Adrenal gland (tissue), 9 donors: ENCODE measurements at regions not wholly inside any gene's neighbourhood (a gene's known extent, or its start where the extent isn't known, plus 50 kb on each side); places are given as distances from the start of the nearest gene placed in this dataset.

ENCODE experiments used
- DNase-seq, 7 donors: peaks; one replicate each; pipeline ENCODE4 v3.0.0-alpha.2; 2019 to 2020
- H3K27ac ChIP-seq, 5 donors: fragments of 200-600 bp; sonication (generic) in 4 of 5; 1 replicate in 3 of 5; 2 replicates in 2 of 5; pipeline versions ENCODE4 v1.5.1 to v1.8.0; 2016 to 2020; ENCODE audit warnings: mild to moderate bottlenecking in 1 of 5
- H3K27me3 ChIP-seq: fragments of 200-600 bp; 2 replicates; pipeline ENCODE4 v1.8.0; 2021
- H3K36me3 ChIP-seq, 2 donors: fragments of 200-600 bp; replicated peaks in 1 of 2; 1 replicate in 1 of 2; 2 replicates in 1 of 2; pipeline versions ENCODE4 v1.5.1 to v1.8.0; 2018 to 2022
- H3K4me1 ChIP-seq, 2 donors: fragments of 200-600 bp; replicated peaks in 1 of 2; 1 replicate in 1 of 2; 2 replicates in 1 of 2; pipeline versions ENCODE4 v1.5.1 to v1.8.0; 2018 to 2021
- H3K4me3 ChIP-seq, 4 donors: fragments of 200-600 bp; sonication (generic) in 3 of 4; one replicate each; pipeline ENCODE4 v1.5.1; 2016 to 2018
- H3K9me3 ChIP-seq, 3 donors: fragments of 200-600 bp; sonication (generic) in 1 of 3; replicated peaks in 1 of 3; 1 replicate in 2 of 3; 2 replicates in 1 of 3; pipeline versions ENCODE4 v1.5.1 to v1.8.0; 2016 to 2021
- CTCF ChIP-seq, 6 experiments: fragments of 450-650 bp in 4 of 6; fragments of 200-600 bp in 2 of 6; sonication (generic) in 1 of 6; IDR thresholded peaks; 1 replicate in 5 of 6; 2 replicates in 1 of 6; pipeline versions ENCODE4 v1.5.1 to v1.8.0; 2016 to 2021; ENCODE audit warnings: antibody characterized with exemption in 6 of 6, mild to moderate bottlenecking in 2 of 6, moderate library complexity in 1 of 6
- POLR2A ChIP-seq, 2 donors: fragments of 450-650 bp; IDR thresholded peaks; one replicate each; pipeline ENCODE4 v1.6.1; 2017; ENCODE audit warnings: antibody characterized with exemption in 2 of 2, mild to moderate bottlenecking in 2 of 2, moderate library complexity in 1 of 2
- WGBS, 4 donors: extraction: QIAGEN DNeasy Blood & Tissue Kit in 2 of 4; methylation state at CpG; one replicate each; pipeline versions ENCODE4 v1.1.5 to v1.1.7; 2013 to 2017; 5-methylcytosine and 5-hydroxymethylcytosine counted together
- intact Hi-C, 2 donors: fragments of 100-400 bp; cut with DNase I; formaldehyde crosslinking; loops; one replicate each; pipeline versions ENCODE4 v1.14.1 to v1.15.0; 2022 to 2023
- donor health status: healthy with polysubstance abuse.
- donor health status: Bipolar disorder and iron deficiency.
- donor health status: DM: yes; HTN: yes; CAD: no.
- donor health status: DM: no; HTN: no; CAD: no.
- donor health status: DM: no; HTN: no; CAD: no.

DNA sequence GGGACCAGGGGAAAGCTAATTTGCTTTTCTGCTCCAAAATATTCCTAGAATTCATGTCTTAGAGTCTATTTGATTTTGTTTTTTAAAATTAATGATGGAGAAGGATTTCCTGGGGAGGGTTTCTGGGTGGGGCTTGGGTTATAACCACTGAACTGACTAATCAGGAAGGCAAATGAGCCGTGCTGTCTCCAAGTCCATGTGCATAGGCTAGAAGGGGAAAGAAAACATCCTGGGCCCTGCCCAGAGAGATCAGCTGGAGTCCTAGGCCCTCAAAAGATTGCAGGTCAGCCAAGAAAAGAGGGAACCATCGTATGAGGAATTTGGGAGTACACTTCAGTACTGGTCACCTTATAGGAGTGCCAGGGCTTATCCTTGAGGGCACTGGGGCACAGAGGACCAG, 480.2 kb upstream of the CELF4 start:
- intact Hi-C loops, result no loop called here
- no peak for DNase-seq
- 68 to 84% (median 78%) methylated on average over 2 of the region's 2 CpGs for WGBS, 4 donors

DNA sequence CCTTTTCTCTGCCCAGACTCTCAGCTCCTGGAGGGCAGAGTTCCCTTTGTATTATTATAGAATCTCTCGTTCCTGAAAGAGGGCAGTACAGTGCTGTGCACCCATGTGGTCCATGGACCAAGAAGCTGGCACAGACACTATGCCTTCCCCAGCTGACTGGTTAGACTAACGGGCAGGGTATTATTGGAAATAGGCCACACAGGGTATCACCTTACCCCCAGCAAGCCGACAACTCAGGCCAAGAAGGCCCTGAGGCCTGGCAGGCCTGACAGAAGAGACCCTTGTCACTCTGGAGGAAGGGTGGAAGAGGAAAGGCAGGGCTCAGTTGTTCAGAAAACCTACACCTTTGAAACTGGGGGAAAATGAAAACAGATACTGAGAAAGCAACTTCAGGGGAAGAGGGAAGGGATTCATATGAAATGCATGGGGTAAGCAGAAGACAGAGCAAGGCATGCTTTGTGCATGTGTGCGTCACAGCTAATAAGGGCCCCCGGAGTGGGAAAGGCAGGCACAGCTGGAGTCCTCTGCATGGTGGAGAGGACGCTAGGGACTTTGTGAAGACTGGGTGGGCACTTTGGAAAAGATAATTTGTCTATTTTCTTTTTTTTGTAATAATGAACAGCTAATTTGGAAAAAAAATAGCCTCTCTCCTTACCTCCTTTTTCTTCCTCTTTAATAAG, 476.8 kb upstream of the CELF4 start:
- intact Hi-C loops, result no loop called here
- no peak overlapping the region for H3K27ac ChIP-seq
- H3K4me3 ChIP-seq, result no peak overlapping the region
- no peaks in the 10 kb centered on the region for H3K36me3 ChIP-seq
- no peaks in the 10 kb centered on the region for H3K4me1 ChIP-seq
- no peak for DNase-seq
- 72 to 89% (median 79%) methylated on average over 6 of the region's 6 CpGs for WGBS, 4 donors
- no peaks in the 10 kb centered on the region for H3K27me3 ChIP-seq
- TF ChIP-seq CTCF (IDR thresholded peaks at IDR 0.05), result no peak
- no peak for TF ChIP-seq POLR2A (IDR thresholded peaks at IDR 0.05)
- H3K9me3 ChIP-seq, result no peaks in the 10 kb centered on the region

More for the DNA sequence above, 480.2 kb upstream of the CELF4 start:
- no peak overlapping the region for H3K4me3 ChIP-seq
- TF ChIP-seq POLR2A (IDR thresholded peaks at IDR 0.05), result no peak
- TF ChIP-seq CTCF (IDR thresholded peaks at IDR 0.05), result no peak
- H3K36me3 ChIP-seq, result no peaks in the 10 kb centered on the region
- no peaks in the 10 kb centered on the region for H3K9me3 ChIP-seq
- H3K27me3 ChIP-seq, result no peaks in the 10 kb centered on the region
- no peak overlapping the region for H3K27ac ChIP-seq
- H3K4me1 ChIP-seq, result no peaks in the 10 kb centered on the region

DNA sequence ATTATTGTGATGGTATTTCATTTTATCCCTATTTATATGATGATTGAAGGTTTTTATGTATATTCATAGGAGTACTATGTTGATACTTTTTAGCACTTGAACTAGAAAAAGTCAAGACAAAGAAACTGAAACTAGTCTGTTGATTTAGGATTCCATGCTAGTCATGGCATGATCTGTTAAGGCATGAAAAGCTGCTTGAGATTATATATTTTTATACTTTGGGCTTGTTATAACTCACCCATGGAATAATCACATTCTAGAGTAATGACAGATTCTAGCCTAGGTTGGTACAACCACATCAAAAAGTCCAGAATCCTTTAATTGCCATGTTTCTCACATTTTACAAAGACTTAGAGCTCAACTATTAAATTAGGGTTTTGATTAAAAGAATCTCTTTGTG, 472.6 kb upstream of the CELF4 start:
- H3K27me3 ChIP-seq, result no peaks in the 10 kb centered on the region
- no peak overlapping the region for H3K4me3 ChIP-seq
- DNase-seq, result no peak
- H3K27ac ChIP-seq, result no peak overlapping the region
- H3K4me1 ChIP-seq, result no peaks in the 10 kb centered on the region
- intact Hi-C loops, result no loop called here
- no peaks in the 10 kb centered on the region for H3K36me3 ChIP-seq
- H3K9me3 ChIP-seq, result no peaks in the 10 kb centered on the region
- TF ChIP-seq CTCF (IDR thresholded peaks at IDR 0.05), result no peak

GRCh38 chr18:38035193-38035592, 469.6 kb upstream of the CELF4 start:
- Histone ChIP-seq H3K27ac (no peak overlapping the region), H3K4me1 (no peaks in the 10 kb centered on the region), H3K9me3 (no peaks in the 10 kb centered on the region), H3K27me3 (no peaks in the 10 kb centered on the region), H3K4me3 (no peak overlapping the region), H3K36me3 (no peaks in the 10 kb centered on the region)
- intact Hi-C loops, result no loop called here
- TF ChIP-seq CTCF (IDR thresholded peaks at IDR 0.05) (no peak), POLR2A (IDR thresholded peaks at IDR 0.05) (no peak)
- 32 to 52% (median 47%) methylated on average over 3 of the region's 3 CpGs for WGBS, 4 donors
- no peak for DNase-seq
